NCI-H345 treated with DMSO at 0.1 percent for 48 hours (cell line): ENCODE measurements at regions not wholly inside any gene's neighbourhood (a gene's known extent, or its start where the extent isn't known, plus 50 kb on each side); places are given as distances from the start of the nearest gene placed in this dataset.
"Not testable (repeated sequence)": the region's sequence is repeated elsewhere in the genome, so short reads cannot be mapped to it uniquely, and the experiment has no call there.

Experiments used
- DNase-seq: peaks from one replicate; lab custom pipeline; 2025; ENCODE audit not compliant: unreplicated experiment; lab: John Stamatoyannopoulos, UW

GRCh38 chr3:180409883-180410282 lies 192.1 kb upstream of the TTC14 start:
- no peak for DNase-seq

GRCh38 chr3:180414157-180414556 lies 187.8 kb upstream of the TTC14 start:
- DNase-seq: no peak

- DNase-seq: no peak
Measured at GRCh38 chr3:180416111-180416594, 185.8 kb upstream of the TTC14 start.

- no peak for DNase-seq
Measured at GRCh38 chr3:180417241-180417640, 184.7 kb upstream of the TTC14 start.

GRCh38 chr3:180420016-180420415 lies 181.9 kb upstream of the TTC14 start:
- DNase-seq: no peak

GRCh38 chr3:180420804-180421203 lies 181.2 kb upstream of the TTC14 start:
- no peak for DNase-seq

- no peak for DNase-seq
Measured at GRCh38 chr3:180421221-180421620, 180.7 kb upstream of the TTC14 start.

GRCh38 chr3:180421721-180422120 lies 180.2 kb upstream of the TTC14 start:
- DNase-seq: no peak

- not testable (repeated sequence) for DNase-seq
Measured at GRCh38 chr3:180424305-180424704, 177.7 kb upstream of the TTC14 start.

GRCh38 chr3:180430896-180431295 lies 171.1 kb upstream of the TTC14 start:
- no peak for DNase-seq

- DNase-seq: no peak
Measured at GRCh38 chr3:180433152-180433551, 168.8 kb upstream of the TTC14 start.

GRCh38 chr3:180447136-180447535 lies 154.8 kb upstream of the TTC14 start:
- DNase-seq: no peak

- not testable (repeated sequence) for DNase-seq
Measured at GRCh38 chr3:180448407-180448806, 153.6 kb upstream of the TTC14 start.

- no peak for DNase-seq
Measured at GRCh38 chr3:180457225-180457624, 144.7 kb upstream of the TTC14 start.

- DNase-seq: no peak
Measured at GRCh38 chr3:180466401-180467011, 135.5 kb upstream of the TTC14 start.

GRCh38 chr3:180467177-180467576 lies 134.8 kb upstream of the TTC14 start:
- DNase-seq: no peak

GRCh38 chr3:180469149-180469548 lies 132.8 kb upstream of the TTC14 start:
- DNase-seq: no peak

GRCh38 chr3:180478695-180479094 lies 123.3 kb upstream of the TTC14 start:
- DNase-seq: no peak

GRCh38 chr3:180492047-180492446 lies 109.9 kb upstream of the TTC14 start:
- DNase-seq: no peak

- DNase-seq: no peak
Measured at GRCh38 chr3:180496995-180497394, 105.0 kb upstream of the TTC14 start.

GRCh38 chr3:180516368-180516767 lies 85.6 kb upstream of the TTC14 start:
- DNase-seq: no peak

- no peak for DNase-seq
Measured at GRCh38 chr3:180523040-180523439, 78.9 kb upstream of the TTC14 start.

- DNase-seq: no peak
Measured at GRCh38 chr3:180528843-180529242, 73.1 kb upstream of the TTC14 start.
